K562 (cell line): ENCODE measurements at regions not wholly inside any gene's neighbourhood (a gene's known extent, or its start where the extent isn't known, plus 50 kb on each side); places are given as distances from the start of the nearest gene placed in this dataset.
A peak's percentile ranks its signal among the peaks of the same experiment; 100 is the strongest.

ENCODE experiments used
- CTCF ChIP-seq, 3 experiments: IDR thresholded peaks in 2 of 3; conservative IDR thresholded peaks in 1 of 3; 2 replicates each; pipeline ENCODE4 v1.5.1; 2011 to 2012; ENCODE audit warnings: low read length in 3 of 3, mild to moderate bottlenecking in 3 of 3, control low read depth in 2 of 3, improper control_type of control experiment in 1 of 3, inconsistent platforms in 1 of 3, low read depth in 1 of 3, mixed read lengths in 1 of 3, moderate library complexity in 1 of 3; ENCODE audit not compliant: insufficient read depth in 2 of 3
- RAD21 ChIP-seq, 2 experiments: fragments of 250-450 bp in 1 of 2; fragments of 450-650 bp in 1 of 2; sonication (Bioruptor Pico) in 1 of 2; formaldehyde crosslinking in 1 of 2; IDR thresholded peaks in 1 of 2; conservative IDR thresholded peaks in 1 of 2; 2 replicates each; pipeline versions ENCODE4 v1.4.0 to v1.8.0; 2020 to 2022; ENCODE audit warnings: mild to moderate bottlenecking in 2 of 2, moderate library complexity in 1 of 2
- SMARCE1 ChIP-seq: fragments of 450-650 bp; IDR thresholded peaks from 2 replicates; pipeline ENCODE4 v1.7.1; 2016; ENCODE audit warnings: mild to moderate bottlenecking
- TOE1 ChIP-seq, 2 experiments: fragments of 450-650 bp in 1 of 2; sonication (generic) in 1 of 2; formaldehyde crosslinking in 1 of 2; IDR thresholded peaks; 2 replicates each; pipeline versions ENCODE4 v1.7.1 to v1.8.0; 2016 to 2022; ENCODE audit warnings: borderline replicate concordance in 2 of 2, mild to moderate bottlenecking in 2 of 2, antibody characterized with exemption in 1 of 2, inconsistent platforms in 1 of 2, low read depth in 1 of 2, missing genetic modification reagents in 1 of 2, moderate library complexity in 1 of 2
- U2AF1 ChIP-seq: fragments of 200-400 bp; formaldehyde crosslinking; optimal IDR thresholded peaks from 2 replicates; pipeline ENCODE3; 2017; ENCODE audit warnings: mild to moderate bottlenecking, low read depth, low read length, moderate library complexity

- no peak for TF ChIP-seq U2AF1
- peak; percentile 86 to 95 (median 90) for TF ChIP-seq CTCF (IDR thresholded peaks at IDR 0.05 in 2 of 3, conservative IDR thresholded peaks at IDR 0.05 in 1 of 3; ENCODE audit: insufficient read depth in 2 of 3, low read depth in 1 of 3, low read length in 3 of 3)
- no peak for TF ChIP-seq TOE1 (IDR thresholded peaks at IDR 0.05; ENCODE audit: borderline replicate concordance)
- no peak for TF ChIP-seq TOE1 (CRISPR knock-in tag; IDR thresholded peaks at IDR 0.05; ENCODE audit: borderline replicate concordance, low read depth)
- TF ChIP-seq SMARCE1: no peak
- peak; percentile 95 to 98 for TF ChIP-seq RAD21 (CRISPR knock-in tag; conservative IDR thresholded peaks at IDR 0.05 in 1 of 2, IDR thresholded peaks at IDR 0.05 in 1 of 2)
Measured at GRCh38 chr1:60978421-60979357, 103.7 kb upstream of the NFIA start.
